WTC11 (cell line): ENCODE measurements at regions not wholly inside any gene's neighbourhood (a gene's known extent, or its start where the extent isn't known, plus 50 kb on each side); places are given as distances from the start of the nearest gene placed in this dataset.

Experiments
- ATAC-seq: fragments of 200-7000 bp; cut with Tn5 transposase; 2 replicates; pipeline ENCODE4 v1.10.0; 2021; ENCODE audit warnings: mild to moderate bottlenecking, moderate library complexity
- CTCF ChIA-PET: fragments of 300-600 bp; sonication (Branson Sonifier 250); formaldehyde crosslinking; loops from one replicate; lab custom pipeline; 2021; ENCODE audit warnings: antibody characterized with exemption; lab: Charles Lee
- POLR2A ChIA-PET: fragments of 350-600 bp; sonication (Branson Sonifier 250); formaldehyde crosslinking; loops from one replicate; lab custom pipeline; 2021; ENCODE audit warnings: antibody characterized with exemption; lab: Charles Lee
- DNase-seq: peaks from one replicate; pipeline ENCODE4 v3.0.0; 2021; ENCODE audit warnings: low spot score
- H3K27ac Mint-ChIP-seq: 2 replicates; pipeline ENCODE4 v1.8.0; 2021; ENCODE audit warnings: mixed read lengths
- H3K27me3 Mint-ChIP-seq: 2 replicates; pipeline ENCODE4 v1.8.0; 2021; ENCODE audit warnings: low read depth, mild to moderate bottlenecking, moderate library complexity, mixed read lengths
- H3K36me3 Mint-ChIP-seq: 2 replicates; pipeline ENCODE4 v1.8.0; 2021; ENCODE audit warnings: mixed read lengths
- H3K4me1 Mint-ChIP-seq: 2 replicates; pipeline ENCODE4 v1.8.0; 2022; ENCODE audit warnings: mixed read lengths
- H3K4me3 Mint-ChIP-seq: 2 replicates; pipeline ENCODE4 v1.8.0; 2021; ENCODE audit warnings: mild to moderate bottlenecking, moderate library complexity, mixed read lengths
- H3K9me3 Mint-ChIP-seq: 2 replicates; pipeline ENCODE4 v1.8.0; 2021; ENCODE audit warnings: mixed read lengths
- ATF1 ChIP-seq: sonication (generic); formaldehyde crosslinking; IDR thresholded peaks from 2 replicates; pipeline ENCODE4 v1.8.1; 2023; ENCODE audit warnings: mild to moderate bottlenecking, moderate library complexity, missing genetic modification reagents
- ATF2 ChIP-seq: sonication (generic); formaldehyde crosslinking; IDR thresholded peaks from 2 replicates; pipeline ENCODE4 v1.8.1; 2022; ENCODE audit warnings: low read depth, missing genetic modification reagents, borderline replicate concordance
- CREB1 ChIP-seq: sonication (generic); formaldehyde crosslinking; IDR thresholded peaks from 2 replicates; pipeline ENCODE4 v1.8.0; 2023; ENCODE audit warnings: mild to moderate bottlenecking, missing genetic modification reagents
- CTCF ChIP-seq: fragments of 200-600 bp; IDR thresholded peaks from 2 replicates; pipeline ENCODE4 v1.8.0; 2022; ENCODE audit warnings: antibody characterized with exemption
- E2F1 ChIP-seq: sonication (generic); formaldehyde crosslinking; IDR thresholded peaks from 2 replicates; pipeline ENCODE4 v1.8.0; 2022; ENCODE audit warnings: mild to moderate bottlenecking, missing genetic modification reagents
- ESRRA ChIP-seq: sonication (generic); formaldehyde crosslinking; IDR thresholded peaks from 2 replicates; pipeline ENCODE4 v1.8.1; 2022; ENCODE audit warnings: mild to moderate bottlenecking, missing genetic modification reagents, borderline replicate concordance
- FOXP1 ChIP-seq: sonication (generic); formaldehyde crosslinking; IDR thresholded peaks from 2 replicates; pipeline ENCODE4 v1.8.0; 2022; ENCODE audit warnings: missing genetic modification reagents, mild to moderate bottlenecking, moderate library complexity, borderline replicate concordance
- GRHL2 ChIP-seq: fragments of 250-450 bp; sonication (Bioruptor Pico); IDR thresholded peaks from 2 replicates; pipeline ENCODE4 v1.8.0; 2022; ENCODE audit warnings: mild to moderate bottlenecking, moderate library complexity; ENCODE audit not compliant: insufficient replicate concordance, severe bottlenecking
- HMGXB4 ChIP-seq: sonication (generic); formaldehyde crosslinking; IDR thresholded peaks from 2 replicates; pipeline ENCODE4 v1.8.1; 2023; ENCODE audit warnings: mild to moderate bottlenecking, moderate library complexity, missing genetic modification reagents
- NFE2L1 ChIP-seq: sonication (generic); formaldehyde crosslinking; IDR thresholded peaks from 2 replicates; pipeline ENCODE4 v1.8.1; 2023; ENCODE audit warnings: missing genetic modification reagents
- PRDM15 ChIP-seq: sonication (generic); formaldehyde crosslinking; IDR thresholded peaks from 2 replicates; pipeline ENCODE4 v1.8.0; 2022; ENCODE audit warnings: missing genetic modification reagents
- SP1 ChIP-seq: sonication (generic); formaldehyde crosslinking; conservative IDR thresholded peaks from 2 replicates; pipeline ENCODE4 v1.8.1; 2022; ENCODE audit warnings: missing genetic modification reagents
- TEAD4 ChIP-seq: sonication (generic); formaldehyde crosslinking; IDR thresholded peaks from 2 replicates; pipeline ENCODE4 v1.8.0; 2022; ENCODE audit warnings: mild to moderate bottlenecking, missing genetic modification reagents
- ZNF281 ChIP-seq: sonication (generic); formaldehyde crosslinking; IDR thresholded peaks from 2 replicates; pipeline ENCODE4 v1.8.0; 2023; ENCODE audit warnings: mild to moderate bottlenecking, missing genetic modification reagents
- ZNF396 ChIP-seq: fragments of 250-450 bp; sonication (Bioruptor Pico); IDR thresholded peaks from 2 replicates; pipeline ENCODE4 v1.8.0; 2021; ENCODE audit warnings: mild to moderate bottlenecking, moderate library complexity, borderline replicate concordance
- ZNF425 ChIP-seq: fragments of 250-450 bp; sonication (Bioruptor Pico); conservative IDR thresholded peaks from 2 replicates; pipeline ENCODE4 v1.9.0; 2021; ENCODE audit warnings: mild to moderate bottlenecking
- ZNF512 ChIP-seq: sonication (generic); formaldehyde crosslinking; IDR thresholded peaks from 2 replicates; pipeline ENCODE4 v1.8.1; 2022; ENCODE audit warnings: missing genetic modification reagents, borderline replicate concordance

- TF ChIP-seq HMGXB4 (CRISPR knock-in tag), result no peak
Observed at GRCh38 chr1:59178339-59179187, 118.3 kb upstream of the FGGY start (continued).

- peaks cover 12% of the 10 kb centered on the region for H3K36me3 Mint-ChIP-seq
- CTCF ChIA-PET, result interaction anchor here (1.0 kb wide), 2 partner anchors 23 to 138 kb away, joined by 3 read pairs; no protein-coding TSS in a partner anchor
- H3K4me3 Mint-ChIP-seq, result no peak overlapping the region
- DNase-seq (no peak), ATAC-seq (no peak)
- H3K27me3 Mint-ChIP-seq, result no peaks in the 10 kb centered on the region; the same call in 1 of the 2 replicates
- H3K27ac Mint-ChIP-seq, result no peak overlapping the region
- peaks cover 20% of the 10 kb centered on the region for H3K4me1 Mint-ChIP-seq
- POLR2A ChIA-PET, result no interaction called here
- peaks cover 23% of the 10 kb centered on the region for H3K9me3 Mint-ChIP-seq
- TF ChIP-seq NFE2L1 (CRISPR knock-in tag) (no peak), ZNF396 (CRISPR knock-in tag) (no peak), ATF1 (CRISPR knock-in tag) (no peak), SP1 (CRISPR knock-in tag) (no peak), E2F1 (no peak), TEAD4 (CRISPR knock-in tag) (no peak), GRHL2 (CRISPR knock-in tag) (no peak), ATF2 (no peak), ZNF425 (no peak), FOXP1 (CRISPR knock-in tag) (no peak), ZNF281 (CRISPR knock-in tag) (no peak), CTCF (no peak), ZNF512 (CRISPR knock-in tag) (no peak), PRDM15 (CRISPR knock-in tag) (no peak), CREB1 (CRISPR knock-in tag) (no peak), ESRRA (no peak)
Observed at GRCh38 chr1:59179673-59180072, 117.2 kb upstream of the FGGY start.
